Astrocyte (in vitro differentiated cells and primary cell): ENCODE measurements at regions not wholly inside any gene's neighbourhood (a gene's known extent, or its start where the extent isn't known, plus 50 kb on each side); places are given as distances from the start of the nearest gene placed in this dataset.

Experiments
- EZH2 ChIP-seq: IDR thresholded peaks from 2 replicates; pipeline ENCODE4 v1.6.1; 2012; ENCODE audit warnings: mild to moderate bottlenecking, low read length, inconsistent platforms; ENCODE audit not compliant: insufficient read depth
- TF ChIP-seq, protein P1 (sequence below): IDR thresholded peaks from 2 replicates; pipeline ENCODE4 v1.5.1; 2011; ENCODE audit warnings: low read depth, mild to moderate bottlenecking, inconsistent platforms, low read length, moderate library complexity; ENCODE audit not compliant: insufficient read depth

DNA sequence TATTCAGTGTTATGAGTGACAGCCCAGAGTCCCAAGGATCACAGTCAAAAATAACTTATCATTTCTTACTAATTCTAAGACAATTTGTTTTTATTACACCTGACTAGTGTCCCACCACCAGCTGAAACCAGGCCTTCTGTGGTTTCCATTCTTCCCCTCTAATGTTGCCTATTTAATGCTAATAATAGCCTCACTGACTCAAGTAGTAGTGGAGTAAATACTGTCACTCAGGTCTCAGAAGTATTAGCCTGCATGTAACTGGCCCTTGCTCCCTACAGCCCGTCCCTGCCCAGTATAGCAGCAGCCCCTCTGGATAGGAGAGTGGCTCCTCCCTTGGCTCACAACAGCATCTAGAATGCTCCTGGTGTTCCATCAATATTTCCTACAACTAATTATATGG is 665.5 kb downstream of the NTRK3 start:
- TF ChIP-seq, protein P1, sequence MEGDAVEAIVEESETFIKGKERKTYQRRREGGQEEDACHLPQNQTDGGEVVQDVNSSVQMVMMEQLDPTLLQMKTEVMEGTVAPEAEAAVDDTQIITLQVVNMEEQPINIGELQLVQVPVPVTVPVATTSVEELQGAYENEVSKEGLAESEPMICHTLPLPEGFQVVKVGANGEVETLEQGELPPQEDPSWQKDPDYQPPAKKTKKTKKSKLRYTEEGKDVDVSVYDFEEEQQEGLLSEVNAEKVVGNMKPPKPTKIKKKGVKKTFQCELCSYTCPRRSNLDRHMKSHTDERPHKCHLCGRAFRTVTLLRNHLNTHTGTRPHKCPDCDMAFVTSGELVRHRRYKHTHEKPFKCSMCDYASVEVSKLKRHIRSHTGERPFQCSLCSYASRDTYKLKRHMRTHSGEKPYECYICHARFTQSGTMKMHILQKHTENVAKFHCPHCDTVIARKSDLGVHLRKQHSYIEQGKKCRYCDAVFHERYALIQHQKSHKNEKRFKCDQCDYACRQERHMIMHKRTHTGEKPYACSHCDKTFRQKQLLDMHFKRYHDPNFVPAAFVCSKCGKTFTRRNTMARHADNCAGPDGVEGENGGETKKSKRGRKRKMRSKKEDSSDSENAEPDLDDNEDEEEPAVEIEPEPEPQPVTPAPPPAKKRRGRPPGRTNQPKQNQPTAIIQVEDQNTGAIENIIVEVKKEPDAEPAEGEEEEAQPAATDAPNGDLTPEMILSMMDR: no peak
- TF ChIP-seq EZH2: no peak
